Thyroid gland (tissue), 4 donors: ENCODE measurements at regions not wholly inside any gene's neighbourhood (a gene's known extent, or its start where the extent isn't known, plus 50 kb on each side); places are given as distances from the start of the nearest gene placed in this dataset.

Experiments
- DNase-seq, 2 donors: peaks; one replicate each; pipeline ENCODE4 v3.0.0-alpha.2; 2019
- H3K27ac ChIP-seq, 3 donors: fragments of 200-600 bp; sonication (generic); 1 replicate in 2 of 3; 2 replicates in 1 of 3; pipeline ENCODE4 v1.5.1; 2016 to 2019; ENCODE audit warnings: mild to moderate bottlenecking in 1 of 3, moderate library complexity in 1 of 3
- H3K27me3 ChIP-seq: fragments of 200-600 bp; sonication (generic); one replicate; pipeline ENCODE4 v1.5.1; 2019
- H3K36me3 ChIP-seq, 2 donors: fragments of 200-600 bp; sonication (generic); one replicate each; pipeline ENCODE4 v1.5.1; 2016 to 2019
- H3K4me1 ChIP-seq, 2 donors: fragments of 200-600 bp; sonication (generic); one replicate each; pipeline ENCODE4 v1.5.1; 2017 to 2019
- H3K4me3 ChIP-seq, 3 donors: fragments of 200-600 bp; sonication (generic); replicated peaks in 1 of 3; 1 replicate in 2 of 3; 2 replicates in 1 of 3; pipeline ENCODE4 v1.5.1; 2016; ENCODE audit warnings: mild to moderate bottlenecking in 1 of 3
- H3K9me3 ChIP-seq: fragments of 200-600 bp; sonication (generic); one replicate; pipeline ENCODE4 v1.5.1; 2017
- CTCF ChIP-seq, 6 experiments: fragments of 200-600 bp in 3 of 6; fragments of 450-650 bp in 3 of 6; sonication (generic) in 3 of 6; IDR thresholded peaks; one replicate each; pipeline ENCODE4 v1.5.1; 2016 to 2019; ENCODE audit warnings: antibody characterized with exemption in 6 of 6, mild to moderate bottlenecking in 2 of 6, inconsistent platforms in 1 of 6, moderate library complexity in 1 of 6
- POLR2A ChIP-seq, 2 donors: fragments of 450-650 bp; IDR thresholded peaks; one replicate each; pipeline ENCODE4 v1.6.1; 2017; ENCODE audit warnings: antibody characterized with exemption in 2 of 2, mild to moderate bottlenecking in 2 of 2, moderate library complexity in 1 of 2
- WGBS, 2 donors: methylation state at CpG; one replicate each; pipeline ENCODE4 v1.1.5; 2017; 5-methylcytosine and 5-hydroxymethylcytosine counted together
- intact Hi-C: fragments of 100-400 bp; cut with DNase I; formaldehyde crosslinking; loops from one replicate; pipeline ENCODE4 v1.15.1; 2023

- no peaks in the 10 kb centered on the region for H3K9me3 ChIP-seq
- TF ChIP-seq CTCF (IDR thresholded peaks at IDR 0.05) (no peak), POLR2A (IDR thresholded peaks at IDR 0.05) (no peak)
- 75 to 85% methylated on average over 1 of the region's 1 CpG for WGBS, 2 donors
- intact Hi-C loops: no loop called here
- no peak overlapping the region for H3K27ac ChIP-seq
- H3K27me3 ChIP-seq: no peaks in the 10 kb centered on the region
- no peaks in the 10 kb centered on the region for H3K36me3 ChIP-seq
- no peaks in the 10 kb centered on the region for H3K4me1 ChIP-seq
- no peak overlapping the region for H3K4me3 ChIP-seq
- DNase-seq: no peak
These were observed 173.3 kb upstream of the LINC00305 start for GRCh38 chr18:64322189-64322588.

- intact Hi-C loops: no loop called here
- TF ChIP-seq POLR2A (IDR thresholded peaks at IDR 0.05): no peak
- TF ChIP-seq CTCF (IDR thresholded peaks at IDR 0.05): no peak
- no peaks in the 10 kb centered on the region for H3K27me3 ChIP-seq
- no peaks in the 10 kb centered on the region for H3K4me1 ChIP-seq
- no peaks in the 10 kb centered on the region for H3K9me3 ChIP-seq
- no peak overlapping the region for H3K27ac ChIP-seq
- no peaks in the 10 kb centered on the region for H3K36me3 ChIP-seq
- no peak for DNase-seq
- no peak overlapping the region for H3K4me3 ChIP-seq
- WGBS, 2 donors: 94 to 98% methylated on average over 1 of the region's 1 CpG
These were observed 169.7 kb upstream of the LINC00305 start for GRCh38 chr18:64318547-64318946.

GRCh38 chr18:64311859-64312258 is 163.0 kb upstream of the LINC00305 start:
- no peak for DNase-seq
- WGBS, 2 donors: 79 to 82% methylated on average over 4 of the region's 4 CpGs
- H3K9me3 ChIP-seq: no peaks in the 10 kb centered on the region
- TF ChIP-seq POLR2A (IDR thresholded peaks at IDR 0.05) (no peak), CTCF (IDR thresholded peaks at IDR 0.05) (no peak)
- H3K27me3 ChIP-seq: no peaks in the 10 kb centered on the region
- H3K36me3 ChIP-seq: no peaks in the 10 kb centered on the region
- no peak overlapping the region for H3K27ac ChIP-seq
- H3K4me3 ChIP-seq: no peak overlapping the region
- intact Hi-C loops: no loop called here
- no peaks in the 10 kb centered on the region for H3K4me1 ChIP-seq

- 92 to 94% methylated on average over 6 of the region's 6 CpGs for WGBS, 2 donors
- Histone ChIP-seq H3K4me1 (no peaks in the 10 kb centered on the region), H3K4me3 (no peak overlapping the region), H3K36me3 (no peaks in the 10 kb centered on the region), H3K27ac (no peak overlapping the region), H3K27me3 (no peaks in the 10 kb centered on the region), H3K9me3 (no peaks in the 10 kb centered on the region)
- intact Hi-C loops: no loop called here
- no peak for DNase-seq
- no peak for TF ChIP-seq POLR2A (IDR thresholded peaks at IDR 0.05)
- no peak for TF ChIP-seq CTCF (IDR thresholded peaks at IDR 0.05)
These were observed 147.0 kb upstream of the LINC00305 start for GRCh38 chr18:64295839-64296238.

GRCh38 chr18:64294967-64295366 is 146.1 kb upstream of the LINC00305 start:
- intact Hi-C loops: no loop called here
- TF ChIP-seq CTCF (IDR thresholded peaks at IDR 0.05) (no peak), POLR2A (IDR thresholded peaks at IDR 0.05) (no peak)
- no peaks in the 10 kb centered on the region for H3K9me3 ChIP-seq
- no peaks in the 10 kb centered on the region for H3K27me3 ChIP-seq
- DNase-seq: no peak
- H3K27ac ChIP-seq: no peak overlapping the region
- H3K4me3 ChIP-seq: no peak overlapping the region
- 83 to 87% methylated on average over 4 of the region's 4 CpGs for WGBS, 2 donors
- H3K36me3 ChIP-seq: no peaks in the 10 kb centered on the region
- no peaks in the 10 kb centered on the region for H3K4me1 ChIP-seq
